Vagina (tissue), 2 donors: ENCODE measurements at regions not wholly inside any gene's neighbourhood (a gene's known extent, or its start where the extent isn't known, plus 50 kb on each side); places are given as distances from the start of the nearest gene placed in this dataset.

Experiments used
- POLR2AphosphoS5 ChIP-seq, 2 donors: sonication (generic); formaldehyde crosslinking; IDR thresholded peaks; one replicate each; pipeline ENCODE4 v1.9.0; 2017; ENCODE audit warnings: antibody characterized with exemption in 2 of 2, mild to moderate bottlenecking in 2 of 2, low read depth in 1 of 2; ENCODE audit not compliant: insufficient read depth in 1 of 2
- TF ChIP-seq, protein P1 (sequence below), 3 experiments: fragments of 450-650 bp in 2 of 3; fragments of 200-600 bp in 1 of 3; sonication (generic) in 1 of 3; IDR thresholded peaks; one replicate each; pipeline ENCODE4 v1.5.1; 2017 to 2019; ENCODE audit warnings: antibody characterized with exemption in 3 of 3, mild to moderate bottlenecking in 2 of 3, moderate library complexity in 2 of 3

DNA sequence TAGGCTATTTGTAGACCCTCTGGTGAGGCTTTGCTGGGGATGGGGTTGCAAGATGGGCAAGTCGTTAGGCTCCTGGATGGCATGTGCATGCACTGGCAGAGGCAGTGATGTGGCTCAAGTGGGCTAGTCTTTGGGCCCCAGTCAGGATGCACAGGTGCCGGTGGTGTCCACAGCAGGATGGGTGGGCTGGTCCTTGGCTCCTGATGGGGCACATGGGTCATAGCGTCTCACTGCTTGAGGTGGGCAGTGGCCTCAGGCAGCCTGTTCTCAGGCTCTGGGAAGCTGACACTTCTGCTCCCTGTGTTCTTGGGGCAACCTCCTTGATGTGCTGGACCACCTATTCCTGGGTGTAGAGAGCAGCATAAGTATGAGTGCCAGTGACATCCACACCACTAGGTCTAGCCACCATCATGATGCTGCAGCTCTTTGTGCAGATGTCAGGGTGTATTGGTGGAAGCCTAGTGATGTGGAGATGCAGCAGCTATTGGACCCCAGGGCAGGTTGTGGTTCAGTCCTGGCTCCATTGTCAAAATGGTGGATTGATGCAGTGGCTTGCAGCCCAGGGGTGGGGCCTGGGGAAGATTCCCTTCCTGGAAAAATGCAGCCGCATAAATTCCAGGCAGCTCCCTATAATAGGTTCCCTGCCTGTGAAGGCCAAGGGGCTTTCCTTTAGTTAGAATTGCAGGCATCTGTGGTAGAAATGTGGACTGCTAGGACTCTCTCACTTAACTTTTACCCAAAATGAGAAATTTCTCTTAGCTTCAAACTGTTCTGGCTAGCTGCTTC is 742.5 kb upstream of the MDGA2 start:
- TF ChIP-seq, protein P1, sequence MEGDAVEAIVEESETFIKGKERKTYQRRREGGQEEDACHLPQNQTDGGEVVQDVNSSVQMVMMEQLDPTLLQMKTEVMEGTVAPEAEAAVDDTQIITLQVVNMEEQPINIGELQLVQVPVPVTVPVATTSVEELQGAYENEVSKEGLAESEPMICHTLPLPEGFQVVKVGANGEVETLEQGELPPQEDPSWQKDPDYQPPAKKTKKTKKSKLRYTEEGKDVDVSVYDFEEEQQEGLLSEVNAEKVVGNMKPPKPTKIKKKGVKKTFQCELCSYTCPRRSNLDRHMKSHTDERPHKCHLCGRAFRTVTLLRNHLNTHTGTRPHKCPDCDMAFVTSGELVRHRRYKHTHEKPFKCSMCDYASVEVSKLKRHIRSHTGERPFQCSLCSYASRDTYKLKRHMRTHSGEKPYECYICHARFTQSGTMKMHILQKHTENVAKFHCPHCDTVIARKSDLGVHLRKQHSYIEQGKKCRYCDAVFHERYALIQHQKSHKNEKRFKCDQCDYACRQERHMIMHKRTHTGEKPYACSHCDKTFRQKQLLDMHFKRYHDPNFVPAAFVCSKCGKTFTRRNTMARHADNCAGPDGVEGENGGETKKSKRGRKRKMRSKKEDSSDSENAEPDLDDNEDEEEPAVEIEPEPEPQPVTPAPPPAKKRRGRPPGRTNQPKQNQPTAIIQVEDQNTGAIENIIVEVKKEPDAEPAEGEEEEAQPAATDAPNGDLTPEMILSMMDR (IDR thresholded peaks at IDR 0.05): no peak
- no peak for TF ChIP-seq POLR2AphosphoS5 (IDR thresholded peaks at IDR 0.05; ENCODE audit: insufficient read depth in 1 of 2, low read depth in 1 of 2)
